ENCODE measurements at regions not wholly inside any gene's neighbourhood (a gene's known extent, or its start where the extent isn't known, plus 50 kb on each side); places are given as distances from the start of the nearest gene placed in this dataset.

GRCh38 chr16:72410492-72410891, 238.5 kb upstream of the PMFBP1 start:
- no peaks in the 10 kb centered on the region for H3K79me2 ChIP-seq (ENCODE audit: insufficient read depth, low read depth)
- no peaks in the 10 kb centered on the region for H3K36me3 ChIP-seq (ENCODE audit: insufficient read depth)
- no peak for TF ChIP-seq CTCF (conservative IDR thresholded peaks at IDR 0.05; ENCODE audit: low read depth, low read length)
- no peaks in the 10 kb centered on the region for H3K27me3 ChIP-seq (ENCODE audit: insufficient read depth, low read depth)
- H3K4me1 ChIP-seq (ENCODE audit: low read depth, poor library complexity, severe bottlenecking), result no peaks in the 10 kb centered on the region
- no peak overlapping the region for H3K27ac ChIP-seq
- H2AFZ ChIP-seq (ENCODE audit: low read depth), result no peak overlapping the region
- H3K9ac ChIP-seq, result no peak overlapping the region
- no peaks in the 10 kb centered on the region for H4K20me1 ChIP-seq (ENCODE audit: insufficient read depth)
- no peak overlapping the region for H3K4me2 ChIP-seq
- no peak overlapping the region for H3K4me3 ChIP-seq (IDR thresholded peaks at IDR 0.05; ENCODE audit: insufficient read depth, low read depth, low read length)

GRCh38 chr16:72409423-72409822, 237.5 kb upstream of the PMFBP1 start:
- Histone ChIP-seq H3K79me2 (ENCODE audit: insufficient read depth, low read depth) (no peaks in the 10 kb centered on the region), H3K9ac (no peak overlapping the region), H3K4me1 (ENCODE audit: low read depth, poor library complexity, severe bottlenecking) (no peaks in the 10 kb centered on the region), H3K27ac (no peak overlapping the region), H3K4me3 (IDR thresholded peaks at IDR 0.05; ENCODE audit: insufficient read depth, low read depth, low read length) (no peak overlapping the region), H3K4me2 (no peak overlapping the region), H3K36me3 (ENCODE audit: insufficient read depth) (no peaks in the 10 kb centered on the region), H4K20me1 (ENCODE audit: insufficient read depth) (no peaks in the 10 kb centered on the region), H2AFZ (ENCODE audit: low read depth) (no peak overlapping the region), H3K27me3 (ENCODE audit: insufficient read depth, low read depth) (no peaks in the 10 kb centered on the region)
- no peak for TF ChIP-seq CTCF (conservative IDR thresholded peaks at IDR 0.05; ENCODE audit: low read depth, low read length)

DNA sequence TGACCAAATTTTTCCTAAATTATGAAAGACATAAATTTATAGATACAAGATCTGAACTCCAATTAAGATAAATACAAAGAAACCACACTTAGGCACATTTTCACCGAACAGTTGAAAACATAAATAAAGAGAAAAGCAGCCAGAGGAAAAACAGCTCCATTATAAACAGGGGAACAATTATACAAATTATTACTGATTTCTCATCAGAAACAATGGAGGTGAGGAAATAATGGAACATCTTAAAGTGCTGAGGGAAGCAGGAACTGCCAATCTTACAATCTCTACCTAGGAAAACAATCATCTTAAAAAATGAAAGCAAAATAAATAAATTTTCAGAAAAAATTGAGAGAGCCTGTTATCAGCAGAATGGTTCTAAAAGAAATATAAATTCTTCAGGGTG, 234.4 kb upstream of the PMFBP1 start:
- no peaks in the 10 kb centered on the region for H3K36me3 ChIP-seq (ENCODE audit: insufficient read depth)
- H2AFZ ChIP-seq (ENCODE audit: low read depth), result no peak overlapping the region
- H3K79me2 ChIP-seq (ENCODE audit: insufficient read depth, low read depth), result no peaks in the 10 kb centered on the region

DNA sequence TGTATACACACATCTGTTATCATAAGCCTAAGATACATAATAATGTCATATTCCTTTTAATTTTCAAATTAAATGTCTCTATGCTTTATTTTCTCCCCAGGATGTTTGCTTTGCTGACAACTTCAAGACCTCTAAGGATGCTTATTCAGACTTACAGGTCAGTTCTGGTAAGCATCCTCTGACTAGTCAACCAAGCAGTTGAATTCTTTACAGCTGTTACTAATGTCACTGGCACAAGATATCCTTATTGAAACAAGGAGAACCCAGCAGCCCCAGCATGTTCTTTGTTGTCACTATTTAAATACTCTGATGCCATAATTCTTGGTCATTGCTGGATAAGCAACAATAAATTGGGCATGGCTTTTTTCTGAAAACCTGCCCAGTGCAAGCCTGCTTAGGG, 232.3 kb upstream of the PMFBP1 start:
- H3K4me2 ChIP-seq, result no peak overlapping the region
- no peak overlapping the region for H2AFZ ChIP-seq (ENCODE audit: low read depth)
- H3K4me1 ChIP-seq (ENCODE audit: low read depth, poor library complexity, severe bottlenecking), result no peaks in the 10 kb centered on the region
- H3K36me3 ChIP-seq (ENCODE audit: insufficient read depth), result no peaks in the 10 kb centered on the region
- H3K27ac ChIP-seq, result no peak overlapping the region
- H3K4me3 ChIP-seq (IDR thresholded peaks at IDR 0.05; ENCODE audit: insufficient read depth, low read depth, low read length), result no peak overlapping the region
- H3K79me2 ChIP-seq (ENCODE audit: insufficient read depth, low read depth), result no peaks in the 10 kb centered on the region
- TF ChIP-seq CTCF (conservative IDR thresholded peaks at IDR 0.05; ENCODE audit: low read depth, low read length), result no peak
- no peaks in the 10 kb centered on the region for H4K20me1 ChIP-seq (ENCODE audit: insufficient read depth)
- no peaks in the 10 kb centered on the region for H3K27me3 ChIP-seq (ENCODE audit: insufficient read depth, low read depth)
- H3K9ac ChIP-seq, result no peak overlapping the region

More for the DNA sequence above, 234.4 kb upstream of the PMFBP1 start:
- TF ChIP-seq CTCF (conservative IDR thresholded peaks at IDR 0.05; ENCODE audit: low read depth, low read length), result no peak
- no peaks in the 10 kb centered on the region for H3K4me1 ChIP-seq (ENCODE audit: low read depth, poor library complexity, severe bottlenecking)
- no peak overlapping the region for H3K4me2 ChIP-seq
- no peak overlapping the region for H3K4me3 ChIP-seq (IDR thresholded peaks at IDR 0.05; ENCODE audit: insufficient read depth, low read depth, low read length)
- H3K27me3 ChIP-seq (ENCODE audit: insufficient read depth, low read depth), result no peaks in the 10 kb centered on the region
- no peak overlapping the region for H3K9ac ChIP-seq
- no peaks in the 10 kb centered on the region for H4K20me1 ChIP-seq (ENCODE audit: insufficient read depth)
- no peak overlapping the region for H3K27ac ChIP-seq

DNA sequence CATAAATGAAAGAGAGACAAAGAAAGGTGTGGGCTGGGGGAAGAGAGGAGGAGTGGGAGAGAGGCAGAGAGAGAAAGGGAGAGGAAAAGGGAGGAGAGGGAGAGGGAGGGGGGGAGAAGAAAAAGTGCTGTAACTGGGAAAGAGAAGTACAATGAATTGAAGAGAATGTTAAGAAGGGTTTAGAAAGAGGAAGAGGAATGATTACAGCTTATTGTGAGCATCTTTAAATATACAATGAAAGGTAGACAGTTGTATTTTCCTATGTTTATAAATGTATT, 229.1 kb upstream of the PMFBP1 start:
- Histone ChIP-seq H3K79me2 (ENCODE audit: insufficient read depth, low read depth) (no peaks in the 10 kb centered on the region), H3K27me3 (ENCODE audit: insufficient read depth, low read depth) (no peaks in the 10 kb centered on the region), H3K36me3 (ENCODE audit: insufficient read depth) (no peaks in the 10 kb centered on the region), H3K9ac (no peak overlapping the region), H3K4me2 (no peak overlapping the region), H3K4me3 (IDR thresholded peaks at IDR 0.05; ENCODE audit: insufficient read depth, low read depth, low read length) (no peak overlapping the region), H3K4me1 (ENCODE audit: low read depth, poor library complexity, severe bottlenecking) (no peaks in the 10 kb centered on the region), H4K20me1 (ENCODE audit: insufficient read depth) (no peaks in the 10 kb centered on the region), H2AFZ (ENCODE audit: low read depth) (no peak overlapping the region), H3K27ac (no peak overlapping the region)
- no peak for TF ChIP-seq CTCF (conservative IDR thresholded peaks at IDR 0.05; ENCODE audit: low read depth, low read length)
